Adrenal gland (tissue), 9 donors: ENCODE measurements at regions not wholly inside any gene's neighbourhood (a gene's known extent, or its start where the extent isn't known, plus 50 kb on each side); places are given as distances from the start of the nearest gene placed in this dataset.

Experiments used
- DNase-seq, 7 donors: peaks; one replicate each; pipeline ENCODE4 v3.0.0-alpha.2; 2019 to 2020
- H3K27ac ChIP-seq, 5 donors: fragments of 200-600 bp; sonication (generic) in 4 of 5; 1 replicate in 3 of 5; 2 replicates in 2 of 5; pipeline versions ENCODE4 v1.5.1 to v1.8.0; 2016 to 2020; ENCODE audit warnings: mild to moderate bottlenecking in 1 of 5
- H3K27me3 ChIP-seq: fragments of 200-600 bp; 2 replicates; pipeline ENCODE4 v1.8.0; 2021
- H3K36me3 ChIP-seq, 2 donors: fragments of 200-600 bp; replicated peaks in 1 of 2; 1 replicate in 1 of 2; 2 replicates in 1 of 2; pipeline versions ENCODE4 v1.5.1 to v1.8.0; 2018 to 2022
- H3K4me1 ChIP-seq, 2 donors: fragments of 200-600 bp; replicated peaks in 1 of 2; 1 replicate in 1 of 2; 2 replicates in 1 of 2; pipeline versions ENCODE4 v1.5.1 to v1.8.0; 2018 to 2021
- H3K4me3 ChIP-seq, 4 donors: fragments of 200-600 bp; sonication (generic) in 3 of 4; one replicate each; pipeline ENCODE4 v1.5.1; 2016 to 2018
- H3K9me3 ChIP-seq, 3 donors: fragments of 200-600 bp; sonication (generic) in 1 of 3; replicated peaks in 1 of 3; 1 replicate in 2 of 3; 2 replicates in 1 of 3; pipeline versions ENCODE4 v1.5.1 to v1.8.0; 2016 to 2021
- POLR2A ChIP-seq, 2 donors: fragments of 450-650 bp; IDR thresholded peaks; one replicate each; pipeline ENCODE4 v1.6.1; 2017; ENCODE audit warnings: antibody characterized with exemption in 2 of 2, mild to moderate bottlenecking in 2 of 2, moderate library complexity in 1 of 2
- WGBS, 4 donors: extraction: QIAGEN DNeasy Blood & Tissue Kit in 2 of 4; methylation state at CpG; one replicate each; pipeline versions ENCODE4 v1.1.5 to v1.1.7; 2013 to 2017; 5-methylcytosine and 5-hydroxymethylcytosine counted together
- intact Hi-C, 2 donors: fragments of 100-400 bp; cut with DNase I; formaldehyde crosslinking; loops; one replicate each; pipeline versions ENCODE4 v1.14.1 to v1.15.0; 2022 to 2023
- TF ChIP-seq, protein P1 (sequence below), 6 experiments: fragments of 450-650 bp in 4 of 6; fragments of 200-600 bp in 2 of 6; sonication (generic) in 1 of 6; IDR thresholded peaks; 1 replicate in 5 of 6; 2 replicates in 1 of 6; pipeline versions ENCODE4 v1.5.1 to v1.8.0; 2016 to 2021; ENCODE audit warnings: antibody characterized with exemption in 6 of 6, mild to moderate bottlenecking in 2 of 6, moderate library complexity in 1 of 6
- donor health status: healthy with polysubstance abuse.
- donor health status: Bipolar disorder and iron deficiency.
- donor health status: DM: yes; HTN: yes; CAD: no.
- donor health status: DM: no; HTN: no; CAD: no.
- donor health status: DM: no; HTN: no; CAD: no.

DNA sequence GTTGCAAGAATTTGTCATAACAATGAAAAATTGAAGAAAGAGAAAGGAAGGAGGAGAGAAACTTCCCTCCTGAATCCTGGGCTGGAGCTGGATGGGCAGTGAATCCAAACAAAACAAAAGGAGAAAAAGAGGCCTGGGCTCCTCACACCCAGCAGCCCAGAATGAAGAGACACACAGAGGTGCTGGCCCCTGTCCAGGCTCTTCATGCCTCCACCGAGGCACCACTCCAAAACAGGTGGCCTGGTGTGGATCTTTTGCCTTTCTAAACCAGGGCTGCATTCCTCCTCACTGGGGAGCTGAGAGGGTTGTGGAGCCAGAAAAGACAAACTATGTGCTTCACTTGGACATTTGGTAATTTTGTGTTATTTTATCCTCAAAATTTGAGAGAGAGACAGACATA, 76.0 kb downstream of the FAM124B start:
- Histone ChIP-seq H3K27ac (no peak overlapping the region), H3K36me3 (no peaks in the 10 kb centered on the region), H3K4me1 (no peaks in the 10 kb centered on the region), H3K4me3 (no peak overlapping the region), H3K27me3 (no peaks in the 10 kb centered on the region), H3K9me3 (no peaks in the 10 kb centered on the region)
- no peak for TF ChIP-seq POLR2A (IDR thresholded peaks at IDR 0.05)
- TF ChIP-seq, protein P1, sequence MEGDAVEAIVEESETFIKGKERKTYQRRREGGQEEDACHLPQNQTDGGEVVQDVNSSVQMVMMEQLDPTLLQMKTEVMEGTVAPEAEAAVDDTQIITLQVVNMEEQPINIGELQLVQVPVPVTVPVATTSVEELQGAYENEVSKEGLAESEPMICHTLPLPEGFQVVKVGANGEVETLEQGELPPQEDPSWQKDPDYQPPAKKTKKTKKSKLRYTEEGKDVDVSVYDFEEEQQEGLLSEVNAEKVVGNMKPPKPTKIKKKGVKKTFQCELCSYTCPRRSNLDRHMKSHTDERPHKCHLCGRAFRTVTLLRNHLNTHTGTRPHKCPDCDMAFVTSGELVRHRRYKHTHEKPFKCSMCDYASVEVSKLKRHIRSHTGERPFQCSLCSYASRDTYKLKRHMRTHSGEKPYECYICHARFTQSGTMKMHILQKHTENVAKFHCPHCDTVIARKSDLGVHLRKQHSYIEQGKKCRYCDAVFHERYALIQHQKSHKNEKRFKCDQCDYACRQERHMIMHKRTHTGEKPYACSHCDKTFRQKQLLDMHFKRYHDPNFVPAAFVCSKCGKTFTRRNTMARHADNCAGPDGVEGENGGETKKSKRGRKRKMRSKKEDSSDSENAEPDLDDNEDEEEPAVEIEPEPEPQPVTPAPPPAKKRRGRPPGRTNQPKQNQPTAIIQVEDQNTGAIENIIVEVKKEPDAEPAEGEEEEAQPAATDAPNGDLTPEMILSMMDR (IDR thresholded peaks at IDR 0.05), result no peak
- intact Hi-C loops, result no loop called here
- 33 to 74% (median 54%) methylated on average over 1 of the region's 1 CpG for WGBS, 4 donors
- no peak for DNase-seq

DNA sequence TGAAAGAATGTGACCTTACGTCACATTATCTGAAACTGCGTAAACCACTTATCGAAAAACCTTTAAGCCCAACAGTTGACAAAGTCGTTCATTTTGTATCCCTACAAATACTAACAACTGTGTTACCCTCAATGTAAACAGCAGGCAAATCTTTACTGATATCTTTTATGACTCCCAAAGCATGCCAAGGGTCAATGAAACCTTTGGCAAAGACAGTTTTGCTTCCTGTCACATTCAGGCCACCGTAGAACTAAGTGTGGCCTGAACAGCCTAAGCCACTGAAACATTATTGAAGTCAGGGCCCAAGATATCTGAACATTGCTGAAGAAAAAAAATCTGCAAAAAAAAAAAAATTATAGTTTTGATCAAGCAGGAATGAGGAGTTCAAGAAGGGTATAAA, 77.3 kb downstream of the FAM124B start:
- DNase-seq, result no peak
- no peak overlapping the region for H3K4me3 ChIP-seq
- TF ChIP-seq, protein P1 (IDR thresholded peaks at IDR 0.05), result no peak
- TF ChIP-seq POLR2A (IDR thresholded peaks at IDR 0.05), result no peak
- H3K4me1 ChIP-seq, result no peaks in the 10 kb centered on the region
- WGBS, 4 donors, result 86 to 91% (median 88%) methylated on average over 5 of the region's 5 CpGs
- H3K27ac ChIP-seq, result no peak overlapping the region
- intact Hi-C loops, result no loop called here
- no peaks in the 10 kb centered on the region for H3K36me3 ChIP-seq
- no peaks in the 10 kb centered on the region for H3K27me3 ChIP-seq
- no peaks in the 10 kb centered on the region for H3K9me3 ChIP-seq

DNA sequence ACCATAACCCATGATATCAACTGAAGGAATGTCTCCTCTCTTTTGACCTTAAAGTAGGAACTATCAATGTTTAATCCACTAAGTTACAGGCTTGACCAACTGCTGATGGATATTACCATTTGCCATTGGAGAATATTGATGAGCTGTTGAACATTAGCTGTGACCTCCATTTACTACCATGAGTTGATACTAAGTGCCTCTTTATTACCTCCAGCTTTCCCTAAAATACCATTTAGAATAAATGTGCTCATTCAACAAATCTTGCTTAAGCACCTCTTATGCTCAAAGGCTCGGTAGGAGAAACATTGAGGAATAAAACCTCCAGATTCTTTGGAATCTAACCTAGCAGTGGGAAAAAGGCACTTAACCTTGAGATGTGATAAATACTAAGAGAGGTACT, 81.2 kb downstream of the FAM124B start:
- Histone ChIP-seq H3K27me3 (no peaks in the 10 kb centered on the region), H3K9me3 (no peaks in the 10 kb centered on the region), H3K4me3 (no peak overlapping the region), H3K36me3 (no peaks in the 10 kb centered on the region), H3K4me1 (no peaks in the 10 kb centered on the region), H3K27ac (no peak overlapping the region)
- intact Hi-C loops, result no loop called here
- TF ChIP-seq, protein P1 (IDR thresholded peaks at IDR 0.05), result no peak
- TF ChIP-seq POLR2A (IDR thresholded peaks at IDR 0.05), result no peak
- DNase-seq, result no peak
- WGBS, 4 donors, result 56 to 80% (median 68%) methylated on average over 1 of the region's 1 CpG

DNA sequence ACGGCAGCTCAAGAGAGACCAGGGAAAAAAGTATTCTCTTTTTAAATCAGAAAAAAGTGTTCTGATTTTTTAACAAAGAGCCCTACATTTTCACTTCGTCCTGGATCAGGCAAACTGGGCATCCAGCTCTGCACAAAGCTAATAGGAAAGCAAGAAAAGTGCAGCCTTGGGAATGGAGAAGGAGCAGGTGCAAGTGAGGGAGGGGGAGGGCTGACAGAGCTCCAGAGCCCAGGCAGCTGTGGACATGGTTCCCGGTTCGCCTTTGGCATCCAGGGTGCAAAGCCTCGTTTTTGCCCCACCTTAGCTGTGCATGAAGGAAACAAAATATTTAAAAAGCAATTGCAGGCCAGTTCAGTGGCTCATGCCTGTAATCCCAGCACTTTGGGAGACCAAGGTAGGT, 82.2 kb downstream of the FAM124B start:
- 64 to 68% (median 67%) methylated on average over 5 of the region's 5 CpGs for WGBS, 4 donors
- no peaks in the 10 kb centered on the region for H3K4me1 ChIP-seq
- no peaks in the 10 kb centered on the region for H3K27me3 ChIP-seq
- no peak overlapping the region for H3K4me3 ChIP-seq
- DNase-seq, result no peak
- H3K9me3 ChIP-seq, result no peaks in the 10 kb centered on the region
- TF ChIP-seq, protein P1 (IDR thresholded peaks at IDR 0.05), result no peak
- no peak for TF ChIP-seq POLR2A (IDR thresholded peaks at IDR 0.05)
- H3K36me3 ChIP-seq, result no peaks in the 10 kb centered on the region
- intact Hi-C loops, result no loop called here
- no peak overlapping the region for H3K27ac ChIP-seq
